ENCODE measurements at regions not wholly inside any gene's neighbourhood (a gene's known extent, or its start where the extent isn't known, plus 50 kb on each side); places are given as distances from the start of the nearest gene placed in this dataset.

GRCh38 chr11:70495351-70496310 lies 97.3 kb downstream of the CTTN start (continued):
- no peak for TF ChIP-seq YEATS2 (CRISPR knock-in tag; IDR thresholded peaks at IDR 0.05; ENCODE audit: borderline replicate concordance)

GRCh38 chr11:70496591-70497535 lies 98.5 kb downstream of the CTTN start:
- peaks cover under 1% of the 10 kb centered on the region; the same call in 1 of the 2 replicates for H3K9me3 ChIP-seq (ENCODE audit: low read length)
- intact Hi-C loops (cut with micrococcal nuclease; ENCODE audit: unreplicated experiment) (no loop called here), in situ Hi-C loops (cut with HindIII; ENCODE audit: extremely low pct_ligation_motif_present, low pct_unique_long_range_greater_than_20kb) (no loop called here)
- H3K27me3 ChIP-seq (ENCODE audit: control insufficient read depth in 1 of 2, insufficient read depth in 2 of 2, low read length in 2 of 2) = no peaks in the 10 kb centered on the region
- ChIA-PET CTCF (ENCODE audit: low intra/inter-chr PET ratio, low total read pairs) (no interaction called here), POLR2A (no interaction called here)
- H3K79me2 ChIP-seq (ENCODE audit: insufficient read depth, low read length) = no peaks in the 10 kb centered on the region
- H3K27ac ChIP-seq (ENCODE audit: extremely low read length, insufficient read depth, low read length) = no peak overlapping the region
- no peak for FAIRE-seq
- H3K4me2 ChIP-seq (ENCODE audit: low read depth, low read length) = no peak overlapping the region
- H2AFZ ChIP-seq (ENCODE audit: low read length) = no peak overlapping the region
- DNase-seq (ENCODE audit: low spot score) = no peak
- ATAC-seq = no peak
- peaks cover 11 to 38% of the 10 kb centered on the region in 2 experiments; a peak in 4 of 5 replicates for H3K36me3 ChIP-seq (replicated peaks in 1 of 2; ENCODE audit: control insufficient read depth in 1 of 2, insufficient read depth in 2 of 2, low read length in 2 of 2)
- BruUV-seq (replicated peaks) = no TSS peak
- no peaks in the 10 kb centered on the region for H4K20me1 ChIP-seq (ENCODE audit: insufficient read depth, low read length)
- 91% methylated on average over 16 of the region's 16 CpGs for WGBS (ENCODE audit: low lambda C conversion rate)
- no peaks in the 10 kb centered on the region for H3K4me1 ChIP-seq (ENCODE audit: insufficient read depth, low read length)
- no peak overlapping the region for H3K4me3 ChIP-seq (replicated peaks in 1 of 3; ENCODE audit: insufficient read depth in 1 of 3, low read depth in 2 of 3, low read length in 3 of 3)
- no peak for TF ChIP-seq HNF1A (IDR thresholded peaks at IDR 0.05; ENCODE audit: low read depth)
- no peak for TF ChIP-seq HNF1A (CRISPR knock-in tag; IDR thresholded peaks at IDR 0.05; ENCODE audit: borderline replicate concordance)
- no peak for TF ChIP-seq ZNF543 (CRISPR knock-in tag; IDR thresholded peaks at IDR 0.05)
- TF ChIP-seq TBX3 (IDR thresholded peaks at IDR 0.05; ENCODE audit: borderline replicate concordance) = no peak
- TF ChIP-seq ZNF550 (CRISPR knock-in tag; IDR thresholded peaks at IDR 0.05; ENCODE audit: borderline replicate concordance) = no peak
- TF ChIP-seq HIC2 (CRISPR knock-in tag; IDR thresholded peaks at IDR 0.05; ENCODE audit: low read depth) = no peak
- no peak for TF ChIP-seq ZIK1 (CRISPR knock-in tag; IDR thresholded peaks at IDR 0.05; ENCODE audit: borderline replicate concordance, low read depth)
- TF ChIP-seq ZNF556 (CRISPR knock-in tag; IDR thresholded peaks at IDR 0.05; ENCODE audit: borderline replicate concordance) = no peak
- TF ChIP-seq AHR (CRISPR knock-in tag; IDR thresholded peaks at IDR 0.05) = no peak
- H3K9ac ChIP-seq (ENCODE audit: insufficient read depth, low read depth, low read length) = no peak overlapping the region
